ENCODE measurements at regions not wholly inside any gene's neighbourhood (a gene's known extent, or its start where the extent isn't known, plus 50 kb on each side); places are given as distances from the start of the nearest gene placed in this dataset.

DNA sequence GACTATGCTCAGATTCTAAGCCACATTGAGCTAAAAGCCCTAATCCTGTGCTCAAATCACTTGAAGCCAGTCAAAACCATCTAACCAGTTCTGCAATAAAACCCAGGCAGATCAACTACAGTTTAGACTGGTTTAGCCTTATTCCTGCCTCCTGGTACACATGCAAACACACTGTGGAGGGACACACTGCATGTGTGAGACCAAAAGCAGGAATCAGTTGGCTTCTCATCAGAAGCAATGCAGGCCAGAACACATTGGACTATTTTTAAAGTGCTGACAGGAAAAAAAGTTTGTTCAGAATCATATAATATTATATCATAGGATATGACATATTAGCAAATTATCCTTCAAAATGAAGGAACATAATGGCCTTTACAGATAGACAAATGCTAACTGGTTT, 52.5 kb upstream of the NT5C1B start:
- TF ChIP-seq CTCF (IDR thresholded peaks at IDR 0.05) (no peak), POLR2A (IDR thresholded peaks at IDR 0.05) (no peak)
